OCI-M2 (cell line): ENCODE measurements at regions not wholly inside any gene's neighbourhood (a gene's known extent, or its start where the extent isn't known, plus 50 kb on each side); places are given as distances from the start of the nearest gene placed in this dataset.

ENCODE experiments used
- DNase-seq: peaks from one replicate; lab custom pipeline; 2025; ENCODE audit not compliant: unreplicated experiment; lab: John Stamatoyannopoulos, UW

GRCh38 chr18:27699137-27699536, 477.8 kb downstream of the CDH2 start:
- DNase-seq = no peak

GRCh38 chr18:27696148-27696547, 480.8 kb downstream of the CDH2 start:
- no peak for DNase-seq

- no peak for DNase-seq
Measured at GRCh38 chr18:27695503-27695902, 481.4 kb downstream of the CDH2 start.

GRCh38 chr18:27695052-27695451, 481.9 kb downstream of the CDH2 start:
- DNase-seq = no peak

GRCh38 chr18:27688581-27688980, 488.3 kb downstream of the CDH2 start:
- DNase-seq = no peak

- no peak for DNase-seq
Measured at GRCh38 chr18:27687351-27687979, 489.5 kb downstream of the CDH2 start.

- DNase-seq = peak; percentile 7
Measured at GRCh38 chr18:27685807-27686412, 491.0 kb downstream of the CDH2 start.

- DNase-seq = no peak
Measured at GRCh38 chr18:27685091-27685490, 491.8 kb downstream of the CDH2 start.

- DNase-seq = no peak
Measured at GRCh38 chr18:27674411-27674810, 489.3 kb upstream of the CHST9 start.

- no peak for DNase-seq
Measured at GRCh38 chr18:27673861-27674260, 488.8 kb upstream of the CHST9 start.

GRCh38 chr18:27668158-27668557, 483.1 kb upstream of the CHST9 start:
- DNase-seq = no peak

- DNase-seq = no peak
Measured at GRCh38 chr18:27667064-27667463, 482.0 kb upstream of the CHST9 start.

- DNase-seq = no peak
Measured at GRCh38 chr18:27666016-27666415, 480.9 kb upstream of the CHST9 start.

GRCh38 chr18:27665264-27665799, 480.2 kb upstream of the CHST9 start:
- no peak for DNase-seq

GRCh38 chr18:27662949-27663348, 477.8 kb upstream of the CHST9 start:
- no peak for DNase-seq

- DNase-seq = no peak
Measured at GRCh38 chr18:27662537-27662936, 477.4 kb upstream of the CHST9 start.

- DNase-seq = no peak
Measured at GRCh38 chr18:27661320-27662018, 476.4 kb upstream of the CHST9 start.

- no peak for DNase-seq
Measured at GRCh38 chr18:27656905-27657304, 471.8 kb upstream of the CHST9 start.

GRCh38 chr18:27656167-27656778, 471.2 kb upstream of the CHST9 start:
- DNase-seq = no peak

GRCh38 chr18:27653247-27653646, 468.1 kb upstream of the CHST9 start:
- DNase-seq = no peak

GRCh38 chr18:27652480-27653121, 467.5 kb upstream of the CHST9 start:
- no peak for DNase-seq
